GM19463 (cell line): ENCODE measurements at regions not wholly inside any gene's neighbourhood (a gene's known extent, or its start where the extent isn't known, plus 50 kb on each side); places are given as distances from the start of the nearest gene placed in this dataset.

Experiments used
- ATAC-seq: cut with Tn5 transposase; IDR thresholded peaks from one replicate; pipeline ENCODE4 v1.9.1; 2021; ENCODE audit warnings: mild to moderate bottlenecking, moderate library complexity; ENCODE audit not compliant: unreplicated experiment

GRCh38 chr2:181146171-181146570 is 165.8 kb downstream of the UBE2E3 start:
- ATAC-seq, result no peak

GRCh38 chr2:181149056-181149455 is 168.7 kb downstream of the UBE2E3 start:
- no peak for ATAC-seq

GRCh38 chr2:181152226-181152625 is 171.8 kb downstream of the UBE2E3 start:
- no peak for ATAC-seq

GRCh38 chr2:181152701-181153100 is 172.3 kb downstream of the UBE2E3 start:
- ATAC-seq, result no peak

- no peak for ATAC-seq
Observed at GRCh38 chr2:181153886-181154285, 173.5 kb downstream of the UBE2E3 start.

GRCh38 chr2:181157326-181157725 is 176.9 kb downstream of the UBE2E3 start:
- no peak for ATAC-seq

- no peak for ATAC-seq
Observed at GRCh38 chr2:181158427-181158826, 178.0 kb downstream of the UBE2E3 start.

GRCh38 chr2:181161615-181162014 is 181.2 kb downstream of the UBE2E3 start:
- ATAC-seq, result no peak

GRCh38 chr2:181163139-181163538 is 182.7 kb downstream of the UBE2E3 start:
- peak; percentile 39 for ATAC-seq

- no peak for ATAC-seq
Observed at GRCh38 chr2:181163691-181164090, 183.3 kb downstream of the UBE2E3 start.

- ATAC-seq, result no peak
Observed at GRCh38 chr2:181164699-181165098, 184.3 kb downstream of the UBE2E3 start.

GRCh38 chr2:181165199-181165868 is 184.9 kb downstream of the UBE2E3 start:
- peak; percentile 61 for ATAC-seq

GRCh38 chr2:181169503-181169902 is 189.1 kb downstream of the UBE2E3 start:
- ATAC-seq, result no peak

GRCh38 chr2:181170256-181170655 is 189.9 kb downstream of the UBE2E3 start:
- ATAC-seq, result no peak

GRCh38 chr2:181172676-181173075 is 192.3 kb downstream of the UBE2E3 start:
- no peak for ATAC-seq

GRCh38 chr2:181174611-181175580 is 194.5 kb downstream of the UBE2E3 start:
- ATAC-seq, result no peak

GRCh38 chr2:181176540-181176939 is 196.1 kb downstream of the UBE2E3 start:
- no peak for ATAC-seq

- ATAC-seq, result no peak
Observed at GRCh38 chr2:181177376-181177775, 197.0 kb downstream of the UBE2E3 start.

GRCh38 chr2:181178130-181178529 is 197.7 kb downstream of the UBE2E3 start:
- ATAC-seq, result no peak

- peak; percentile 79 for ATAC-seq
Observed at GRCh38 chr2:181178823-181179412, 198.5 kb downstream of the UBE2E3 start.

- ATAC-seq, result peak; percentile 86
Observed at GRCh38 chr2:181183878-181184542, 203.6 kb downstream of the UBE2E3 start.
